ENCODE measurements at regions not wholly inside any gene's neighbourhood (a gene's known extent, or its start where the extent isn't known, plus 50 kb on each side); places are given as distances from the start of the nearest gene placed in this dataset.

- DNase-seq: no peak
Observed at GRCh38 chr5:2283481-2284045, 400.8 kb upstream of the IRX4 start.

- no peak for DNase-seq
Observed at GRCh38 chr5:2282893-2283292, 400.2 kb upstream of the IRX4 start.

GRCh38 chr5:2282034-2282690, 399.4 kb upstream of the IRX4 start:
- DNase-seq: no peak

GRCh38 chr5:2281446-2281845, 398.7 kb upstream of the IRX4 start:
- DNase-seq: no peak

- no peak for DNase-seq
Observed at GRCh38 chr5:2280318-2280717, 397.6 kb upstream of the IRX4 start.

- no peak for DNase-seq
Observed at GRCh38 chr5:2278825-2279456, 396.2 kb upstream of the IRX4 start.

- DNase-seq: no peak
Observed at GRCh38 chr5:2277886-2278285, 395.2 kb upstream of the IRX4 start.

GRCh38 chr5:2276101-2276500, 393.4 kb upstream of the IRX4 start:
- no peak for DNase-seq

GRCh38 chr5:2272755-2273154, 390.0 kb upstream of the IRX4 start:
- no peak for DNase-seq

- DNase-seq: no peak
Observed at GRCh38 chr5:2272039-2272438, 389.3 kb upstream of the IRX4 start.

- no peak for DNase-seq
Observed at GRCh38 chr5:2271316-2271715, 388.6 kb upstream of the IRX4 start.

GRCh38 chr5:2270467-2270866, 387.7 kb upstream of the IRX4 start:
- no peak for DNase-seq

GRCh38 chr5:2269656-2270055, 386.9 kb upstream of the IRX4 start:
- no peak for DNase-seq

- DNase-seq: no peak
Observed at GRCh38 chr5:2267991-2268390, 385.3 kb upstream of the IRX4 start.

- DNase-seq: no peak
Observed at GRCh38 chr5:2266641-2267240, 384.0 kb upstream of the IRX4 start.

GRCh38 chr5:2265341-2265740, 382.6 kb upstream of the IRX4 start:
- DNase-seq: no peak

- DNase-seq: no peak
Observed at GRCh38 chr5:2263763-2264162, 381.0 kb upstream of the IRX4 start.

GRCh38 chr5:2262620-2263019, 379.9 kb upstream of the IRX4 start:
- no peak for DNase-seq

GRCh38 chr5:2261004-2261703, 378.4 kb upstream of the IRX4 start:
- DNase-seq: no peak

- no peak for DNase-seq
Observed at GRCh38 chr5:2260211-2261003, 377.7 kb upstream of the IRX4 start.

- no peak for DNase-seq
Observed at GRCh38 chr5:2259494-2260107, 376.9 kb upstream of the IRX4 start.

- no peak for DNase-seq
Observed at GRCh38 chr5:2258861-2259260, 376.1 kb upstream of the IRX4 start.
